ENCODE measurements at regions not wholly inside any gene's neighbourhood (a gene's known extent, or its start where the extent isn't known, plus 50 kb on each side); places are given as distances from the start of the nearest gene placed in this dataset.
"Not testable (repeated sequence)": the region's sequence is repeated elsewhere in the genome, so short reads cannot be mapped to it uniquely, and the experiment has no call there.

DNA sequence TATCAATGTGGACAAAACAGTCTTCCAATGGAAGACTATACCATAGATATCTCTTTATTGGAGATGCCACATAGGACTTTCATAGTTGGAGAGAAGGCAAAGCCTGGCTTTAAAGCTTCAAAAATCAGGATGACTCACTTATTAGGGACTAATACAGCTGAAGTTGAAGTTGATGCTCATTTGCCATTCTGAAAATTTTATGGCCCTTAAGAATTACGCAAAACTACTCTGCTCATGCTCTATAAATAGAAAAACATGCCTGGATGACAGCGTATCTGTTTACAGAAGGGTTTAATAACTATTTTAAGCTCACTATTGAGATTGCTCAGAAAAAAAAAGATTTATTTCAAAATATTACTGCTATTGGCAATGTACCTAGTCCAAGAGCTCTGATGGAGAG lies 155.5 kb upstream of the DST start:
- no peak for DNase-seq

DNA sequence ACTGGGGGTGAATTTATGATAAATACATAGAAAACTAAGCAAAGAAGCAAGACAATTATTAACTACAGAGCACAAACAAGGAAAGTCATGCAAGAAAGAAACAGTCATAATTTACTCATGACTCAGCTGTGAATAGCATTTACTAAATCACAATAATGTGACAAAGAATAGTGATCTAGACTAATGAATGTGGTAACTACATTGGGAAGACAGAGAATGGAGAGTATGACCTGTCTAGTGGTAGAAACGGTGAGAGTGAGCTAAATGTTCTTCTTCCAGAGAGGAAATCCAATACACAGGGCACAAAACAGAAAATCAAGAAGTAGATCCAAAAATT lies 153.5 kb upstream of the DST start:
- no peak for DNase-seq

DNA sequence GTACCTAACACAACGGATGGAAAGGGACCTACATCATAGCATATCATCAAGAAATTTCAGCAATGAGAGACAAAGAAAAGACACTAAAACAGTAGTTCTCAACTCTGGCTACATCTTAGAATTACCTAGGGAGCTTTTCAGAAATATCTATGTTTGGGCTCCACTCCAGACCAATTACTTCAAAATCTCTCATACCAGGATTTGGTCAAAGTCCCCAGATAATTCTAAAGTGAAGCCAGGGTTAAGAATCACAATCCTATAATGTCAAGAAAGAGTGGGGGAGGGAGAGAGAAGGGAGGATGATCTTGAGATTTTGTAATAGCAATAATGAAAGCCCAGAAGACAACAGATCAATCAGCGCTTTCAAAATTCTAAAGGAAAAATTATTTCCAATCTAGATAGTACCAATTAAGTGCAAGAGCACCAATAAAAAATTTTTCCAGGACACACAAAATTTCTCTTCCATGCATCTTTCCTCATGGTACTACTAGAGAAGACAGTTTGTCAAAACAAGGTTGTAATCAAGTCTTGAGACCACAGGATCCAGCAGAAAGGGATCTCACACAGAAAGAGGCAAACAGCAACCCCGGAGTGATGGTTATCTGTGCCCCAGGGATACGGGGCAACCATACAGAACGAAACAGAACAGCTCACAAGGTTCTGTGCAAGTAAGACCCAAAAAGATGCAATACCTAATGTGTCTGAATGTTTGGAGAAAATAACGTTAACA lies 152.9 kb upstream of the DST start:
- no peak for DNase-seq

DNA sequence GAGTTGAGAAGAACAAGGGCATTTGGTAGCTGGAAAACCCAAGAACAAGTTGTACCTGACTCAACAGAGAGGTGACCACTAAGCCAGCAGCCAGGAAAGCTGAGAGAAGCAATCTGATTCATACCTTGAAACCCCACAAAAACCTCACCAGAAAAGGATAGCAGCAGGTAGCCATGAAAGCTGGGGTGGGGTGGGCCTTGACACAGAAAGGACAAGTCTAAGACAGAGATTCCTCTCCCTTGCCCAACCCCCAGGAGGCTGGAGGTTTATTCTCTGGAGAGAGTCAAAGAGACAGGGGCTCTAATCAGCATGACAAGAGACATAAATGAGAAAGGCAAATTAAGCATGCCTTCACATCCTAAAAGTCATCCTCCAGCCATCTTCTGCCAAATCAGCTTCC lies 151.7 kb upstream of the DST start:
- DNase-seq: no peak

DNA sequence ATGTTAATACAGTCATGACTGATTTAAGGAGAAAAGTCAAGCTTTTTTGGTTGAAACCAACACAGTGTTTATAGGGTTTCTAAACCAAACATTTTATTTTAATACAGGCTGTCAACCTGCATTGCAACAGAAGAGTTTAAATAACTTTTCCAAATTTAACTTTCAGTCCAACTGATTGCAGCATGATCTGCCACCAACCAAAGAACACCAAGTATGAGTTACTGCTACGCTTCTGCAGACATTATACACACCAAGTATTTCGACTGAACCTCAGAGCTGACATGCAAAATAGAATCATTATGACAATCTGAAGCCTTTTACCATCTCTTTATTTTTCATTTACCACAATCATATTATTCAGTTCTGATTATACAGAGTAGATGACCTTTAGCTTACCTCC lies 151.2 kb upstream of the DST start:
- DNase-seq: no peak

DNA sequence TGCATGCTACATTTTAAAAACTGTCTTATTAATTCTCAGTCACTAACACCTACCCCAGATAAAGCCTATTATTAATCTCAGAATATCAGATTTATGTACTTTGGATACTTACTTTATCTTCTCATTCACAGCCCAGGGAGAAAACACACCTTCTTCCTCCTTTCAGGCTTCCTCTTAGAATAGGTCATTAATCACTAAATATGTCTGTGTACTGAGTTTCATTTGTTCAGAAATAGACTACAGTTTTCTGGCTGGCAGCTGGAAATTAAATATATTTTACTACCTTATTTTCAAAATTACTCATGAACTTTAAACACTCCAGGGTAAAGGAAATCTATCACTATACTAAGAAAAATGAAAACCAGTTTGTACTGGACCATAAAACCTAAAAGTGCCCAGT lies 147.7 kb upstream of the DST start:
- DNase-seq: no peak

DNA sequence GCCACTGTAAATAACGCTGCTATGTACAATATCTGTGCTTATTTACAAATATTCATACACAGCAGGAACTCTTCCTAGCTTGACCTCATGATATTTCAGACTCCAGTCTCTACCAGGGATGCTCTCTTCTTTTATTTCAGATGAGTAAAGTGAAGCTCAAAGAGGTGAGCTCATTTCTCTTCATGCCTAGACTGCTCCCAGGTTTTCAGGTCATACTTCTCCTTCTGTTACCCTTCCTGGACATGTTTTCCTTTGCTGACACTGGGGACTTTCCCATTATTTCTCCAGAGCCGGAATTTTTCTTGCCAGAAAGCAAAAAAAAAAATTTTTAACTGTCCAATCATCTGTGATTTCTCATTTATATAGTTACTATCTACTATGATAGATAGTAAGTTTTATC lies 147.2 kb upstream of the DST start:
- no peak for DNase-seq

DNA sequence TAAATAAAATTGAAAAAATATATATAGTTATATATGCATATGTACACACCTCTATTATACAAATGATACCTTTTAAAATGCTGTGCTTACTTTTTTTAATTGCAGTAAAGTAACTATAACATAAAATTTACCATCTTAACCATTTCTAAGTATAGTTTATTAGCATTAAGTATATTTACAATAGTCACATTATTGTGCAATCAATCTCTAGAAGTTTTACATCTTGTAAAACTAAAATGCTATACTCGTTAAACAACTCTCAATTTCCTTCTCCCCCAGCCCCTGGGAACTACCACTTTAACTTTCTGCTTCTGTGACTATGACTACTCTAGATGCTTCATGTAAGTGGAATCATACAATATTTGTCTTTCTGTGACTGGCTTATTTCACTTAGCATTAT lies 146.7 kb upstream of the DST start:
- no peak for DNase-seq

DNA sequence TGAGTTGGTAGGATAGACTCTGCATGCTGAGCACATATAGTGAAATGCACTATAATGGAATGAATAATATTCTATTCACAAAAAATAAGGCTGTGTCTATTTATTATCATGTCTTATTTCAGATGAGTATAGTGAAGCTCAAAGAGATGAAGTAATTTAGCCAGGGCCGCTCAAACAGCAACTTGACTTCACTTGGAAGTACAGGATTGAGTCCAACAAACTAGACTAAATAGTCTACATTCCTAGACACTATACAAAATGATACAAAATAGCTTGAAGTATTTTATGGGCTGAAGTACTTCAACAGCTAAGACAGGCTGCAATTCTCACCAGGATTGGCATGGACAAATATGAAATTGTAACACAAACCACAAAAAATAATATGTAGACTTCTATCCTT lies 144.5 kb upstream of the DST start:
- no peak for DNase-seq

DNA sequence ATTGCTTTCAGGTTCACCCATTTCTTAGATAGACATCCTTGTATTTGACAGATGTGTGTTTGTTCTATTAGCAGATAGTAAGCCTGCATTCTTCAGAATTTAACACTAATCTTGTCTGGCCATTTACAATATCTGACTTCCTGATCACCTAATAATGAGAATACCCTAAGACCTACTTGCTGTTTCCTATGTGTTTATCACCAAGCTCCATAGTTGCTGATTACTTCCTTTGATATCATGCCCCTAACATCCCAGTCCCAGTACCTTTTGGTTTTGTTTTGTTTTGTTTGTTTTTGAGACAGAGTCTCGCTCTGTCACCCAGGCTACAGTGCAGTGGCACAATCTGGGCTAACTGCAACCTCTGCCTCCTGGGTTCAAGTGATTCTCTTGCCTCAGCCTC lies 143.6 kb upstream of the DST start:
- no peak for DNase-seq

DNA sequence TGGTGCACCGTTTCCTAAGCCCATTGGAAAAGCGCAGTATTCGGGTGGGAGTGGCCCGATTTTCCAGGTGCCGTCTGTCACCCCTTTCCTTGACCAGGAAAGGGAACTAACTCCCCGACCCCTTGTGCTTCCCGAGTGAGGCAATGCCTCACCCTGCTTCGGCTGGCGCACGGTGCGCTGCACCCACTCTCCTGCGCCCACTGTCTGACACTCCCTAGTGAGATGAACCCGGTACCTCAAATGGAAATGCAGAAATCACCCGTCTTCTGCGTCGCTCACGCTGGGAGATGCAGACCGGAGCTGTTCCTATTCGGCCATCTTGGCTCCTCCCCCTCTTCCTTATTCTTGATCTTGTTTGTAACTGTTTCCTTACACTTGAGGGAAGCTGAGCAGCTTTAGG lies 142.8 kb upstream of the DST start:
- not testable (repeated sequence) for DNase-seq

DNA sequence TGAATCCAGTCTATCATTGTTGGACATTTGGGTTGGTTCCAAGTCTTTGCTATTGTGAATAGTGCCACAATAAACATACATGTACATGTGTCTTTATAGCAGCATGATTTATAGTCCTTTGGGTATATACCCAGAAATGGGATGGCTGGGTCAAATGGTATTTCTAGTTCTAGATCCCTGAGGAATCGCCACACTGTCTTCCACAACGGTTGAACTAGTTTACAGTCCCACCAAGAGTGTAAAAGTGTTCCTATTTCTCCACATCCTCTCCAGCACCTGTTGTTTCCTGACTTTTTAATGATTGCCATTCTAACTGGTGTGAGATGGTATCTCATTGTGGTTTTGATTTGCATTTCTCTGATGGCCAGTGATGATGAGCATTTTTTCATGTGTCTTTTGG lies 137.4 kb upstream of the DST start:
- not testable (repeated sequence) for DNase-seq

DNA sequence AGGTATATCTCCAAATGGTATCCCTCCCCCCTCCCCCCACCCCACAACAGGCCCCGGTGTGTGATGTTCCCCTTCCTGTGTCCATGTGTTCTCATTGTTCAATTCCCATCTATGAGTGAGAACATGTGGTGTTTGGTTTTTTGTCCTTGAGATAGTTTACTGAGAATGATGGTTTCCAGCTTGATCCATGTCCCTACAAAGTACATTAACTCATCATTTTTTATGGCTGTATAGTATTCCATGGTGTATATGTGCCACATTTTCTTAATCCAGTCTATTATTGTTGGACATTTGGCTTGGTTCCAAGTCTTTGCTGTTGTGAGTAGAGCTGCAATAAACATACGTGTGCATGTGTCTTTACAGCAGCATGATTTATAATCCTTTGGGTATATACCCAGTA lies 135.8 kb upstream of the DST start:
- DNase-seq: not testable (repeated sequence)

DNA sequence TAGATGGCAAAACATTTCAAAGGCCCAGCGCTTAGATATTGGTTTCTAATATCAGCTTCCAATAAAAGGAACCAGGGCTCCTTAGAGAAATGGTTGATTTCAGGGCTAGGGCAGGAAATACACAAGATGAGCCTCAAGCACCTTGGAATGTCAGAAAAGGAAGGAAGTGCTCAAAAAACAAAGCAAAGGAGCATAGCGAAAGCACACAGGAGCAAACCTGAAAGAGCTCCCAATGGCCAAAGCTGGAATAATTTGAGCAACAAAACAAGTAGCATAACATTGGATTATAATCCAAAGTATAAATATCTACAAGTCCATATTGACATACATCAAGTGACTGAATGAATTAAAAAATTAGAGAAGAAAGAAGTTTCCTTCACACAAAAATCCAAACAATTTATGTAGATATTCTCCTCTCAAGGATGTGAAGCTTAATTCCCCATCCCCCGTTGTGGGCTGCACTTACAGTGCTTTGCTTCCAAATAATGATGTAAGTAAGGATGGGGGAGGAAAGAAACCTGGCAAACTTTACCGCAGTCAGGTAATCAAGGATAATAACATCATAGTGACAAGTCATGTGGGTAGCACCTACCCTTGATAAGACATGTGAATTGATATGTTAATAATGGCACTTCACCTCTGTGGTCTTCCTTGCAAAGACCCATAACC lies 132.9 kb upstream of the DST start:
- DNase-seq: no peak

DNA sequence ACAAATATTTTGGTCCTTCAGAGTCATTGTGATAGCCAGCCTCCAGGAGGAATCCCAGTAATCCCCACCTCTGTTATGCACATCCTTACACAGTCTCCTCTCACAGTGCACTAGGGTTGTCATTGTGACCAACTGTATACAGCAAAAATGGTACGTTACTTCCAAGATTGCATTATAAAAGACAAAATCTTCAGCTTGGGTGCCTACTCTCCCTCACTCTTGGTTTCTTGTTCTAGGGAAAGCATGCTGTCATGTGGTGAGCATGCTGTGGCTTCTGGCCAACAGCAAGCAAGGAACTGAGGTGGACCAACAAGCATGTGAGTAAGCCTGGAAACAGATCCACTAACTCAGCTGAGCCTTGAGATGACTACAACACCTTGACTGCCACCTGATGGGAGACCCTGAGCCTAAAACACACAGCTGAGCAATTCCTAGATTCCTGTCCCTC lies 130.1 kb upstream of the DST start:
- DNase-seq: no peak

DNA sequence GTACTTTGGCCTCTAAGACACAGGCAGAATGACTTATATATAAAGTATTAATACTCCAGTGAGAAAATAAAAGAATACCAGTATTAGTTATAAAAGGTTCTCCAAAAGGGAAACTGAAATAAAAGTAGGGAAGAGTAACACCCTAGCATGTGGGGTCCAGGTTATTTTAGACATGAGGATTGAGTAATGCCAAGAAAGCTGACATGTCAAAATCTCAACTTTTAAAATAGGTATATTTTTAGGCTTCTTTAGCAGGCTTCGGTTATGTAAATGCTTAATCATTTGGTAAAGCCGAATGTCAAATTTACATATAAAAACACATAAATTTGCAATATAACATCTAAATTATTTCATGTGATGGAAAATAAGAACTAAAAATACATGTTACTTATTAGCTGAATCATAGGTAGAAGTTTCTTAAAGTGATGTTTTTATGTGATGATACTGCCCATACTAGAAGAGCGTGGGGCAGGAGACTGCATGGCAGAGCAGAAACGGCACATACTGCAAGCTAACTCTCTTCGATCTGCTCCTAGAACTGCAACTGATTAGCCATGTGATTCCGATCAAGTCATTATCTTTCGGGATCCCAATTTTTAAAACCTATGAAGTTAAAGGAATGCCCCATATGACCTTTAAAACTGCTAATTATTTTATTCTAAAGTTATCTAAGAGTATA lies 129.4 kb upstream of the DST start:
- DNase-seq: no peak

DNA sequence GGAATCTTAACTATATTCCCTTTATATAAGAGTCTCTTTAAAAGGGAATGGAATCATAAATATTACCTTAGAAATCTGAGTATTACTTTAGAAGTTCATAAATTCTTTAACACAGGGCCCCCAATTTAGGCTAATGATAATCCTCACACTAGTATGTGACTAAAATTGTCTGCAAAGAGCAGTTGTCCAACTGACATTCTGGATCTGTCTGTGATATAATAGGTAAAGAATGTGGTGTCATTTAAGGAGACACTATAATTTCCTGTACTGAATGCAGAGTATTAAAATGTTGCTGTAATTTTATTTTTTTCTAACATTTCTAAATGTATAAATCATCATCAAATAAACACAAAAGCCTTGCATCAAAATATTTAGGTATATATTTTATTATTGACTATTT lies 128.5 kb upstream of the DST start:
- no peak for DNase-seq

DNA sequence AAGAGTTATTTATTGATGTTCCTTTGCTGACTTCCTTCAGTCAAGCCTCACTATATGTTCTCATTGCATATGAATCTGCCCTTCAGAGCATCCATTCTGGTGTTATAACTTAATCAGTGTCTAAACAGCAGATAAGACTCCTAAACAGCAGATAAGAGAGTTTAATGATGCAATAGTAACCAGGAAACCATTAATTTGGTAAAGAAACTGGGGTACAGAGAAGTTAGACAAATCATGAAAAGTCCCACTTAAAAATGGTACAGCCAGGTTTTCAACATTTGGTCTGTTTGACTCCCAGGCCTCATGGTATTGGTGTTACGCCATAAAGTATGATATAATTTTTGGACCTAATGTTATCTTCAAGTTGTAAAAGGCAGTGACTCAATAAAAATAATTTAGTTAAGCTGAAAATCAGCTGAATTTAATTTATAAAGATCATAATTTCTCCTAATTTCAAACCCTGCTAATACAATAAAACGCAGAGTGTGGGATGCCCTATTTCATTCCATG lies 127.4 kb upstream of the DST start:
- DNase-seq: no peak

DNA sequence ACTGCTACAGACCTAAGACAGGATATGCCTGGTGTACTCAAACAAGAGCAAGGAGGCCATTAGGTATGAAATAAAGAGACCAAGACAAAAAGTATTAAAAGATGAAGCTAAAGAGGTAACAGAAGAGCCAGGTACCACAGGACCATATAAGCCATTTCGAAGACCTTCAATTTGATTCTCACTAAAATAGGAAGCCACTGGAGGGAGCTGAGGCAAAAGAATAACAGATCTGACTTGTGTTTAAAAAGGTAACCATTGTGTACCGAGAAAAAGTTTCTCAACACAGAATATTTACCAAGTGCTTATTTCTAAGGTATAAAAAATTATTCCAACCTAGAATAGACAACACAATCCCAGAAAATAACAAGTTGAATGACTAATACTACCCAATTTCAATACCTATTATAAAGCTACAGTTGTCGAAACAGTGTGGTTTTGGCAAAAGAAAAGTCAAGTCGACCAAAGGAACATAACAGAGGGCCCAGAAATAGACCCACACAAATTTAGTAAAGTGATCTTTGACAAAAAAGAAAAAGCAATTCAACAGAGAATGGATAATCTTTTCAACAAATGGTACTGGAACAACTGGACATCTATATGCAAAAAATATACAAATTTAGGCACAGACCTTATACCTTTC lies 125.3 kb upstream of the DST start:
- DNase-seq: no peak

DNA sequence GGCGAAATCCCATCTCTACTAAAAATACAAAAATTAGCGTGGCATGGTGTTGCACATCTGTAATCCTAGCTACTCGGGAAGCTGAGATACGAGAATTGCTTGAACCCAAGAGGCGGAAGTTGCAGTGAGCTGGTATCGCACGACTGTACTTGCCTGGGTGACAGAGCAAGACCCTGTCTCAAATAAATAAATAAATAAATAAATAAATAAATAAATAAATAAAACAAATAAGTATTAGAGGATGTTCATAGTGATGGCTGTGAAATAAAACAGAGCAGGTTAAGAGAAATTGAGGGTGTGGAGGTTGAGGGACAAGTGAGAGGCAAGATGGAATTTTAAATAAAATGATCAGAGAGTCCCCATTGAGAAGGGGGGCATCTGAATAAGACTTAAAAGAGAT lies 124.7 kb upstream of the DST start:
- DNase-seq: no peak

DNA sequence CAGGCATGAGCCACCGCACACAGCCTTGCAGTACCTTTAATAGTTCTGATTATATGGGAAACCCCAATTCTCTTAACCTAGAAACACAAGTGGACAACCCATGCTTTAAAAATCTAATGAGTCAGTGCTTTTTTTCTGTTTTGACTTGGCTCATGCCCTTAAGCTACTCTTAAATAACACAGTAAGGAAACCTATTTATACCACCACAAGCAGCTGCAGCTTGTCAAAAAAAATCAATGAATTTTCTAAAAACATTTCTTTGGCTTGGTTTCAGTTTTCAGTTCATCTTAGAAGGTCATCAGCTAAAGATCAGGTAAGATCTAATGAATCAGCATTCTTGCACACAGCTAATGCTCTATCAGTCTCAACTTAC lies 124.1 kb upstream of the DST start:
- no peak for DNase-seq

DNA sequence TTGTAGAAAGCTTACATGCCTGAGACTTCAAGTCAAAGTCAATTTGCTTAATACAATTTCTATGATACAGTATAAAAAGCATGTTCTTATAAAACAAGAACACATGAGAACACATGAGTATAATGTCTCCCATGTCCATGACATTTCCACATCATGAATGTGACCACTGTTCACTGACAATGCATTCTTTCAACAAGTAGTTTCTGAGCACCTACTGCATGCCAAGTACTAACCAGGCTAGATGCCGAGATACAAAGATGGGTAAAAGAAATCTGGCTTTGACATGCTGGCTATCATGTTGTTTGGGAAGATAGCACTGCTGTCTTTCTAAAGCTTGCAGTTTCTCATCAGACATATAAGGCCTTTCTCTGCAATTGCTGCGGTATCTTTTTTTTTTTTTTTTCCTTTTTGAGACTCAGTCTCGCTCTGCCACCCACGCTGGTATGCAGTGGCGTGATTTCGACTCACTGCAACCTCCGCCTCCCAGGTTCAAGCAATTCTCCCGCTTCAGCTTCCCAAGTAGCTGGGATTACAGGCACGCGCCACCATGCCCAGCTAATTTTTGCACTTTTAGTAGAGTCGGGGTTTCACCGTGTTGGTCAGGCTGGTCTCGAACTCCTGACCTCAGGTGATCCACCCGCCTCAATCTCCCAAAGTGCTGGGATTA lies 123.6 kb upstream of the DST start:
- no peak for DNase-seq

DNA sequence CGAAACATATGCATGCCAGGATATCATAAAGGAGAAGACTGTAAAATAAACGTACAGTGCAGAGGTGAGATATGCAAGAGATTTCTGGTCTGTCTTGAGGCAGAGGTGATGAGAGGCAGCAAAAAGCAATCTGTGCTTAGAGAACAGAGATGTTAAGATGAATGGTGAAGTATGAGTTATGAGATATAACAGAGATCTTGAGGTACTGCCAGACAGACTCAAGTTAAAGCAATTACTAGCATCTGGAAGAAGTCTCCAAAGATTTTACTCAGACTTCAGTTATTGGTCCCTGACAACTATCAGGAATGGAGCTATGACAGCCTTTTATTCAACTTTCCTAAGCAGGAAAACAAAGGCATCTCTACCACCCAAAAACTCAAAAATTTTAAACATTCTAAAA lies 122.8 kb upstream of the DST start:
- no peak for DNase-seq
